GM12873 (cell line): ENCODE measurements at regions not wholly inside any gene's neighbourhood (a gene's known extent, or its start where the extent isn't known, plus 50 kb on each side); places are given as distances from the start of the nearest gene placed in this dataset.

Experiments used
- CTCF ChIP-seq: IDR thresholded peaks from 2 replicates; pipeline ENCODE4 v1.5.1; 2012; ENCODE audit warnings: low read depth, mild to moderate bottlenecking, moderate library complexity, low read length, control low read depth; ENCODE audit not compliant: insufficient read depth; ENCODE audit errors: missing control alignments

GRCh38 chr6:12657884-12658283 lies 58.7 kb upstream of the PHACTR1 start:
- no peak for TF ChIP-seq CTCF

GRCh38 chr6:12661432-12662089 lies 55.0 kb upstream of the PHACTR1 start:
- no peak for TF ChIP-seq CTCF
